ENCODE measurements at regions not wholly inside any gene's neighbourhood (a gene's known extent, or its start where the extent isn't known, plus 50 kb on each side); places are given as distances from the start of the nearest gene placed in this dataset.

DNA sequence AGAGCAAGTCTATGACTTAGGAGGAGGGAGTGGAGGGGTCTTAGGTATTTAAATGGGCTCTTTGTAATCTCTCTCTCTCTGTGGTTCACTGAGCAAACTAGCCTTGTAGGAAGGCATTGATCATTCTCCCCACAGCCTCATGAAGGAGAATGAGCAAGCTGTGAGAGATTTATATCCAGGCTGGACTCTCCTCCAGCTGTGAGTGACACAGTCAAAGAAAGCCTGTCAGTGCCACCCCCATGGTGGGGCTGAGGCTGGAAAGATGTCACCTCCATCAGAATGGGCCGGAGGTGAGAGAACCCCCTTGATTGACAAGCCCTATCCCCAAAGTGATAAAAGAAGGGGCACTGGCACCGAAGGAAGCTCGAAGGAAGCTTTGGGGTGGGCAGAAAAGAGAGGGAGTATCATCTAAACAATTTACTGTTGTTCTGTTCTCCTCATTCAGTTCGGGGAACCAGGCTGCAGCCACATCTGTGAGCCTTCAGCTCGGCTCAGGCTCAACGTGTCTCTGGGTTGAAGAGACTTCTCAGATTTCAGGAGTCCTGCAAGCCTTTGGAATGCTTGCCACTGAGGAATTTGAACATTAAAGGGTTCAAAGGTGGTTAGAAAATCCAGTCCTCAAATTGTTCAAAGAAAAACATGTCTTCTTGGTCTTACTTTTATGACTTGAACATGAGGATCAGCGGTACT lies 538.2 kb upstream of the ZNF462 start:
- DNase-seq (ENCODE audit: low read depth), result no peak

DNA sequence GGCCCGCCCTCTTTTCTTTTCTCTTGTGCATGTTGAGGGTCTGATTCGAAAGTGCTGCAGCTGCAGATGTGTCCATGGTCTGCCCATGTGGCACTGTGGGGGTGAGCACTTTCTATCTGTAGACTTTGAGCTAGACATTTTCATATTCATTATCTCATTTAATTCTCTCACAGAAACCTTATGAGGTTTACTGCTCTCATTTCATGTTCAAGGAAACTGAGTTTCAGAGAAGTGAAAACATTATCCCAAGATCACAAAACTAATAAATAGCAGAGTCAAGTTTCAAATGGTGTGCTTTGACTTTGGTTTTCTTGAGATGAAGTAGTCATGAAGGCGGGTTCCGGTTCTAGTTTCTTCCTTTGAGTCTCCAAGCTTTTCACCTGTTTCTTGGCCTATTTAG lies 536.5 kb upstream of the ZNF462 start:
- no peak for DNase-seq (ENCODE audit: low read depth)

DNA sequence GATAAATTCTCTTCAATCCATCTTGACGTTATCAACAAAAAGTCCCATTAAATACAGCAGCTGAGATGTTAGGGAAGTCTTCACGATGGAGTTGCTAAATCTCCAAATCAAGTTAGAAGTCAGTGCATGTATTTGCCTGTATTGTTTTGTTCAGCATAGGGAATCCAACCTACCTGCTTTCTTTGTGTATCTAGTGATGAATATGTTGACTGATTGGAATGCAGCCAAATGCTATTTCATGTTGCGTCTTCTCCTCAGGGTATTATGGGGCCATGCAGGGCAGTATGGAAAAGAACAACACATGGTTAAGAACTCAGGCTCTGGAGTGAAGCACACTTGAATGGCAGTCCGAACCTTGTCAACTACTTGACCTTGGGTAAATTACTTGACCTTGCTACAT lies 529.5 kb upstream of the ZNF462 start:
- no peak for DNase-seq (ENCODE audit: low read depth)

DNA sequence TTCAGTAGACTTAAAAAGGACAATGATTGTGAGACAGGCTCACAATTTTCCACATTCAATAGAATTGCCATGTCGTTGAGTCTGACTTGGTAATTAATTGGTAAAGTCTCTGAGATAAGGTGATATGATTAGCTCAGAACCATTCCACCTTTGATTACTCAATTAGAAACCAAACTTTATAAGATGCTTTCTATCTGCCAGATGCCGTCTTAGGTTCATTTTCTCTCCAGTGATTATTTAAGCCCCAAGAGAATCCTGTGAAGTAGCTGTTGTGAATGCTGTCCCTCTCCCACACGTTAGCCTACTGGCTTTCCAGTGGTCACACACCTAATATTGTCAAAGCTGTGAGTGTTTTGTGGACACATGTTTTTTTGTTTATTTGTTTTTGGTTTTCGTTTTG lies 528.9 kb upstream of the ZNF462 start:
- DNase-seq (ENCODE audit: low read depth), result no peak

DNA sequence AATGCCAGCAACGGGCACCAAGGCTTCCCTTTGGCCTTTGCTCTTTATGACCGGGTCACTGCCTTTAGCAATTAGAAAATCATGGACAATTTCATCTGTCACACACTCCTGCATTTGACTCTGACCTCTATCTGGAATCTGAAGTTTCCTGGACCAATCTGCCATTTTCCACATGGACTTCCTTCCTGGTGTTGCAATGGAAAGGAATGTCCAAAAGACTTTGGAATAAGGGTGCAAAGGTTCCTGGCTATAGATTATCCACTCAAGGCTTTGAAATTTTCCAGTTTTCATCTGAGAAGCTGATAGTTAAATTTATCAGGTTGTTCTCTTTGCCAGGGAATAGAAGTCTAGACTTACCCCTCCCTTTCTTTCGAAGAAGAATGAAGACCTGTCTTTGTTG lies 523.1 kb upstream of the ZNF462 start:
- DNase-seq (ENCODE audit: low read depth), result no peak

DNA sequence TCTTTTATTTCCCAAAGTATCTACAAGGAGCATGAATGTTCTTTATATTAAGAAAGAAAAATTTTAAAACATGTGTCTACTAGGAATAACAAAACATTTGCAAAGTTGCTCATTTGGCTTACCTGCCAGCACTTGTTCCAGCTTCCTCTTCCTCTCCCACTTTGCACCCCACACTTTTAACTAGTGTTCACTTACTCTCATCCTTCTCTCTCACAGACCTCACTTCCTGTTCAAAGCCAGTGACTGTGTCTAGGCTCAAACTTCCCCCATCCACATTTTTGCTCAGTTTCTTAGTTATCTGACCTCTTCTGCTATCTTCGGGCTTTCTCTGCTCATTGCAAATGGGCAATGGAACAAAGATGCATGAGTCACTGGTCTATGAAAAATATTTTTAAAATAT lies 512.2 kb upstream of the ZNF462 start:
- DNase-seq (ENCODE audit: low read depth), result no peak

DNA sequence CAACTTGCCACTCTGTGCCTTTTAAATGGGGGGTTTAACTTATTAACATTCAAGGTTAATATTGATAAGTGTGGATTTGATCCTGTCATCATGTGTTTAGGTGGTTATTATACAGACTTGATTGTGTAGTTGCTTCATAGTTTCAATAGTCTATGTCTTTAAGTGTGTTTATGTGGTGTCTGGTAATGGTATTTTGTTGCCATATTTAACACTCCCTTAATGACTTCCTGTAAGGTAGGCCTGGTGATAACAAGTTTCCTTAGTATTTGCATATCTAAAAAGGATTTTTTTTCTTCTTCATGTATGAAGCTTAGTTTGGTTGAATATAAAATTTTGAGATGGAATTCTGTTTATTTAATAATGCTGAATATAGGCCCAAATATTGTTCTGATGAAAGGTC lies 506.0 kb upstream of the ZNF462 start:
- DNase-seq (ENCODE audit: low read depth), result no peak

DNA sequence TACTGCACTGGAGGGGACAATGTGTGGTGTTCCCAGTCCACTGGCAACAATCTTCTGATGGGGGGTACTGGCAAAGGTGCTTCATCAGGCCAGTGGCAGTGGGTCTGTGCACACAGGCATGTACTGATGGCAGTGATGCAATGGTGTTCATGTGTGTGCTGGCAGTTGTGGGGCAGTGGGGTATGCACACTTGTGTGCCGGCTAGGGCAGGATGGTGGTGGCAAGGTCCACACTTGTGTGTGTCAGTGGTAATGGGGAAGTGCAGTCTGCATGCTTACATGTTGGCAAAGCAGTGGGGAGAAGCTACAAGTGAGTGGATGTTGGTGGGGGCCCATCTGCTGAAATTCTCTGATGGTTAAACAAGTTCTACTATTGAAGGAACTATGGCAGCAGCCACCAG lies 504.6 kb upstream of the ZNF462 start:
- no peak for DNase-seq (ENCODE audit: low read depth)

DNA sequence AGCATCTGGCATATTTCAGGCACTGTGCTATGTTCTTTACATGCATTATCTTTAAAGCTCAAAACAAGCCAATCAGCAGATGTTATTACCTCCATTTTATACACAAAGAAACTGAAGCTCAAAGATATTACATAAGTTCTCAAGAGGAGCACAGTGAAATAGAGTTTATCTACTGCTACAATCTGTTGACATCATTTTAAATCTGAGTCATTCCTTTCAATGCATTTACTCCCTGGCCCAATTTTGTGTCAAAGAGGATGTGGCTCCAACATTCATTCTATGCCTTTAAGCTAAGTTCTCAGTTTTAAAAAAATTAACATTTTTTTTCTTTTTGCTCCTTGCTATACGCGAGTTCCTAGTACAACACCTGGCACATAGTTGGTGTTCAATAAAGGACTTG lies 486.3 kb upstream of the ZNF462 start:
- DNase-seq (ENCODE audit: low read depth), result no peak

DNA sequence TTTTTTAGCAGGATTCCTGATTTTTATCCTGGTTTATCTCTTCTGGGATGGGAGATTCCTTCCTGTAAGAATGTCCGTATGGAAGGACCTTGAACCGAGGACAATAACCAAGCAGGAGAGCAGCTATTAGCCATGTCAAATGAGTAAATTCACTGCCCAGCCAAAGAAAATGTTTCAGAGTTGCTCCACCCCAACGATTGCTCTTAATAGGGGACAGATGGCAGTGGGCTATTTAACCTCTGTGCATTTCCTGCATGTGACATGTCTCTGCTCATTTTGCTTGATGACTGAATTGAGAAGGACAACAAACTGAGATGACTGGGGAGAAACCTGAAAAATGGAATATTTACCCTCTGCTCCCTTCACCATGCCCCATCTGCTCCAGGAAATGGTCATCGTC lies 479.9 kb upstream of the ZNF462 start:
- DNase-seq (ENCODE audit: low read depth), result no peak

DNA sequence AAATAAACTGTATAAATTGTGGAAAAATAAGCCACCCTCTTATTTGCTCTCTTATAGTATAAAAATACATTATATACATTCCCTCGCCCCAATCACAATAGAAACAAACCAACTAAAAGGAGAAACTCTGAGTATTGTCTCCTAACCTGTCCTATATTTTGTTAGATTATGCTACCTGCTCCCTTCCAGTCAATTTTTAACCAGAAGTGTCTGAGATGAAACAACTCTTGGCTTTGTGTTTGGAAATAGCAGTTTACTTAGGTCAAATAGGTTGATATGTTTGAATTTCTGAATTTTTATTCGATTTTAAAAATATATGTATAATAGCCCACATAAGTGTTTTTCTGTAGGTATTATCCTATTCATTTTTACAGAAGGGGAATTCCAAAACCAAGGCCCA lies 475.0 kb upstream of the ZNF462 start:
- no peak for DNase-seq (ENCODE audit: low read depth)

DNA sequence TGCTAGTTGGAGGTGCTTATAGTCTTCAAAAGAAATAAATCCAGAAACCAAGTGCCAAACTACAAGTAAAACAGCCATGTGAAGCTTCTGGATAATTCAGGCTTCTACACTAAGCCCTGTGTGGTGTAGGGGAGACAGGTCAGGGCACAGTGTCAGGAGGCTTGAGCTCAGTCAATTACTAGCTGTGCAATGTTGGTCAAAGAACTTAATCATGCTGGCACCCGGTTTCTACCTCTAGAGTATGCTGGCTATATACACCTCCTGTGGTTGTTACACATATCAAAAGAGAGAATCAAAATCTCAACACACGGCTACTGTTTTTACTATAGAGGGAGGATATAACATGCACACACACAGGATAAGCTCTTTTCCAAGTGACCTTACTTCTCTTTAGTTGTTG lies 469.7 kb upstream of the ZNF462 start:
- DNase-seq (ENCODE audit: low read depth), result no peak

DNA sequence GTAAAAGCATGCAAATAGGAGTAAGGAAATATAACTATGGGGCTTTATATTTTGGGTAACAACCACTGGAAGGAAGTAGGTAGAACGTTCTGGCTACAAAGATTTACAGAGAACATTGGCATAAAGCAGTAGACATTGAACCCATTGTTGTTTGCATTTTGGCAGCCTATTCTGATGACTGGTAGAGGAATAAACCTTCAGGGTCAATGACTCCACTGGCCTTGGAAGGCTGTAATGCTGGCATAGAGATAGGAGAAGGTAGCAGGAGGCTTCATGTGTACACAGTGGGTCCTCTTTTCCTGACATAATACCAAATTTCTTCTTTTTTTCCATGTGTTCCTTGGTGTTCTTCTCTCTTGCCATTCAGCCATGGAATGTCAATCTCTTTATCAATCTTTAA lies 462.8 kb upstream of the ZNF462 start:
- DNase-seq (ENCODE audit: low read depth), result no peak

DNA sequence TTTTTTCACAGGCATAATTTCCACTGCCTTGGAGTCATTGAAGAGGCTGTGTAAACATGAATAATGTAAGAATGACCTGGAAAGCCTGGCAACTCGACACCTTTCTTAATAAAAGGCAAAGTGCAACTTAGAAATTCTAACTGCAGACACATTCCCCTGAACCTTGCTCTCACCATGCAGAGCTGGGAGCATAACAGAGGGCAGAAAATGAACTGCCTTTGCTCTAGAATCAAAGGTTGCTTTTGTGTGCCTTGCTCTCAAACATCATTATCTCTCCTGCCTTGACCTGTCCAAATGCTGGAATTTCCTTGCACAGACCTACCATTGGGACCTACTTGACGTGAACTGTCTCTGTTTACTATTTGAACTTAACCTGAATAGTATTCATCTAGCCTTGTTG lies 462.0 kb upstream of the ZNF462 start:
- DNase-seq (ENCODE audit: low read depth), result no peak

DNA sequence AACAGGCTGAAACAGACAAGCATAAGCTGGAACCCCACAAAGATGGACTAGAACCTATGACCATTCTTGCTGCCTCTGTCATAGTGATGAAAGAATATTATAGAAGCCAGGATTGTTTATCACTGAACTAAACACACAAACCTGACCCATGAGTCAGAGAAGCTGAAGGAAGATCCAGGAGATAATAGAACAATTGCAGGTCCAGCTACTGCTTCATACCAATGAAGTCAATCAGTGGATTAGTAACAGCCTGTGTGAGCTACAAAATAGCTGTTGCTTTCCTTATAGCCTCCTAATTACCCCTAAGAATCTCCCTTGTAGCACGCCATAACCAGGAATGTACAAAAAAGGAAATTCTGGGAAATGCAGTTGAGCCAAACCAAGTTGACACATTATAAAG lies 459.9 kb upstream of the ZNF462 start:
- DNase-seq (ENCODE audit: low read depth), result no peak

DNA sequence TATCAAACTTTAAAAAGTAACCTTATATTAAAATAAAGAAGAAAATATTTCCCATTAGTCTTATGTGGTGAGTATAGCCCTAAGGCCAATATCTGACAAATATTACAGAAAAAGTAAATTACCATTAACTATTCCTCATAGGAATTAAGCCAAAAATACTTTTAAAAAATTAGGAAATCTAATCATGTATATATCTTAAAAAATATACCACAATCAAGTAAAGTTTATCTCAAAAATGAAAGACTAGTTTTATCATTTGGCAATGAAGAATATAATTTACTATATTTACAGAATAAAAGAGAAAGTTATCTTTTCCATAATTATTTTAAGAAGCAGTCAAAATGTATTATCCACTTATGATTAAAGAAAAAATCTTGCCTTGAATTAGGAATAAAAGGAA lies 458.8 kb upstream of the ZNF462 start:
- no peak for DNase-seq (ENCODE audit: low read depth)

DNA sequence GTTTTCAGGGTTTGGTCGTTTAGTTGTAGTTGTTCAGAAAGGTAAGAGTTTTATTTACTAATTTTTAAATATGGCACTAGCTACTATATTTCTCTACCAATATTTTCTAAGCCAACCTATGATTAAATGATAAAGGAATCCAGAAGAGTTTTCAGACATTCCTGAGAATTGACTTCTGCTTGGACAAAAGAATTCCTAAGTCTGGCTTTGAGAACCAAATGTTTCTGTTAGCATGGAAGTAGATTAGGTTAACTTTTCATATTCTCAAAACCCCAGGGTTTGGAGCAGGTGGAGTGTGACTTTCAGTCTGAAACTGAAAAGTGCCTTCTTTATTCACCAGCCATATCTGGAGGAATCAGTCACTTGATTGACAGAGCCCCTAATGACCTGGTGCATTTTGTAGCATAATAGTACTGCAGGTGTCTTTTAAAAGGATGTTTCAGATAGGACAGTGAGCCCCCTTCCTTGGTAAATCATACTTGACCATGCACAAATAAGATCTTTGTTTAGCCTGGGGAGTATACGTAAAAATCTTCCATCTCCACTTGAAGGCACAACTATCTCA lies 457.0 kb upstream of the ZNF462 start:
- DNase-seq (ENCODE audit: low read depth), result no peak

DNA sequence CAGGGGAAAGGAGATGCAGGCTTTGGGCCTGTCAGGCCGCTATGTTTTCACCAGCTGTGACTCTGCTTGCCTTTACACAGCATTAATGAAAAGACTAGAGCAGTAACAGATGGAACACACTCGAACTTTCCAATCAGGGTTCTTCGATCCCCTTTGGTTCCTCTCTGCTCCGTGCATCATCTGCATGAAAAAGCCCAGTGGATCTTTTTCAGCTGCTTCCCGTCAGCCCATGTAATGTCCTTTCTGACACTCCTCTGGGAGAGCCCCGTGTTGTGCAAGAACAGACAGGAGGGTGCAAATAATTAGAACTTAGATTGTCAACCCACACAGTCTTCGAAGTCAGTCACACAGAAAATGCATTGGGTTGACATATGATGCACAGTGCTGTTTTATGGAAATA lies 448.9 kb upstream of the ZNF462 start:
- no peak for DNase-seq (ENCODE audit: low read depth)

DNA sequence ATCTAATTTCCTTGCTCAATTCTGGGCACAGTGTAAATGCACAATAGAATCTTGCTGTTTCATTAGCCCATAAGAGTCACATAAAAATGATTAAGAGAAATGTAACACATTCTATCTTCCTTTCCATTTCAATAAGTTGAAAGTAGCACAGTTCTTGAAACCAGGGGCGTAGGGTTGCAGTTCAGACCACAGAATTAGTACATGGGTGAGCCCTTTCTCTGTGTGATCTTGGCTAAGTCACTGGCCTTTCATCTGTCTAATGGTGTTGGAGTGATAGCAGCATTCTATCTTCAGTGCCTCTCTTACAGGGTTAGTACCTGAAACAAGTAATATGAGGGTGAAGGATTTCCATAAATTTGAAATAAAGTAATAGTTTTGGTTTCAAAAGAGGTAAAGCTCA lies 445.3 kb upstream of the ZNF462 start:
- no peak for DNase-seq (ENCODE audit: low read depth)

DNA sequence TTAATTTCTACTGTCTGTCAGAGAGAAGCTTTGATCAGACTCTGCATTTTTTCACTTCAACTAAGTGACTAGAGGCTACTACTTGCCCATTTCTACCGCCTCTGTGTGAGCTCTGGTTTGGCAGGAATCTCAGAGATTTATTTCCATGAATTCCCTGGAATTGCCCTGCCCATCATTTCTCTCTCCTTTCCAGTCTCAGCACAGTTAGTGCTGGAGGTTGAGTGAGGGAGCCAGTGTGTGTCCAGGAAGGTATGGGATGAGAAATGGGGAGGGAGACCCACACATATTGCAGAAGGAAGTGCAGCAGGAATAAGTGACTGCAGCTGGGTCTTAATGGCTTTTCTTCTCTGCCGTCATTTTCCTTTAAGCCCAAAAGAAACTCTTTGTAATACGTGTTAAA lies 443.1 kb upstream of the ZNF462 start:
- no peak for DNase-seq (ENCODE audit: low read depth)

DNA sequence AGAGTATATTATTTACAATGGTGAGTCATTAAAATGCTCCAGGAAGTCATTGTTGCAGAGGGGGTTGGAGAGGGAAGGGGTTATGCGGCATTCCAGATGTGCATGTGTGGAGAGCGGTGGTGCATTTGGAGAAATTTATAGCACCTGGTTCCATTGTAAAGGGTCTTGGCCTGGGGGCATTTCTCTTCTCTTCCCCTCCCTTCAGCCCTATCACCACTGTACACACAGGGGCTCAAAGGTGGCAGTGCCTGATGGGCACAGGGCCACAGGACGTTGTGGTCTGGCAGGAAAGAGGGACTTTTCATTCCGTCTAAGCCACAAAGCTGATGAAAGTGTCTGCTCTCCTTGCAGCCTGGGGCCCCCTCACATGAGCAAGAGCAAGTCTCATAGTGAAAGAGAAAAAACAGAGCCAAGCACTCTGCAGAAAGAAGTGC lies 442.4 kb upstream of the ZNF462 start:
- DNase-seq (ENCODE audit: low read depth), result no peak

DNA sequence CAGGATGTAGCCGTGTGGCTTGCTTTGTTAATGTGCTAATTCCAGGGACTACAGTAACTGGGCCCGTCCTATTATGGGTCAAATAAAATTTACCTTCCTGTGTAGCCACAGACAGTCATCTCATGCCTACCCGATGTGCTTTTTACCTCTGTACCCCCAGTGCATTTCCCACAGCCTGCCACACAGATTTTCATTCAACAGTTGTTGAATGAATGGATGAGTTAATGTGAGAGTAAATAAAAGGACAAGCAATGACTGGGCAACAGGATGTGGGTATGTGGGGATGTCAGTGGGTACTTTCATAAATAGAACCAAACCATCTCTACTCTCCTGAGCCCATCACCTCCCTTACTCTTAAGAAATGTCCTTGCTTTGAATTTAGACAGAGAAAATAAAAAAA lies 441.2 kb upstream of the ZNF462 start:
- DNase-seq (ENCODE audit: low read depth), result no peak

DNA sequence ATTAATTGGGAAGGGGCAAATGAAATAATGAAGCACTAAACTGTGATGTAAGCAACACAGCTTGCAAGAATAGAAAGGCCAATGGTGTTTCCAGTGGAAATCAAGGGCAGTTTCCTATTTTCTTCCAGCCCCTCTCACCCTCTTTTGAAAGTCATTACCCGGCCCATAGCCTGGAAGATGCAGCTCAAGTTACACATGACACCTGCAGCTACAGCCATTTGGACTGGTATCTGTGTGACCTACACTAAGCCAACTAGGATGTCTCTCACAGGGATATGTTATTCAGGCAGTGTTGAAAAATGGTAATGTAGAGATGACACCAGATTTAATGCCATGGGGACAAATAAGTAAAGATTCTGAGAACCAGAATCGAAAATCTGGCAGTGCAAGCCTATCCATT lies 439.4 kb upstream of the ZNF462 start:
- no peak for DNase-seq (ENCODE audit: low read depth)

DNA sequence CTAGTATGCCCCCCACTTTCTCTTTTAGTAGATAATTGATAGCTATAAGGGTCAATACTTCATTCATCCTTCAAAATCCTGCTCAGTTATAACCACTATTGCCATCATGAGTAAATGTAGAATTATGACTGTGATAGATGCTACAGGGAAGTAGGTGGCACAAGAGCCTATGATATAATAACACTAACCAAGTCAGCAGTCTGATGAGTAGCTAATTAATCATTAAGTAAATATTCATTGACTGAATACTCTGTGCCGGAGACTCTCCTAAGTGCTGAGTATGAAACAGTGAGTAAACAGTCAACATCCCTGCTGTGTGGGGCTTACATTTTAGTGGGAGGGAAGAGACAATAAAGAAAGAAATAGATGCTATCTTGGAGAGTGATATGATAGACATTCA lies 430.3 kb upstream of the ZNF462 start:
- no peak for DNase-seq (ENCODE audit: low read depth)

DNA sequence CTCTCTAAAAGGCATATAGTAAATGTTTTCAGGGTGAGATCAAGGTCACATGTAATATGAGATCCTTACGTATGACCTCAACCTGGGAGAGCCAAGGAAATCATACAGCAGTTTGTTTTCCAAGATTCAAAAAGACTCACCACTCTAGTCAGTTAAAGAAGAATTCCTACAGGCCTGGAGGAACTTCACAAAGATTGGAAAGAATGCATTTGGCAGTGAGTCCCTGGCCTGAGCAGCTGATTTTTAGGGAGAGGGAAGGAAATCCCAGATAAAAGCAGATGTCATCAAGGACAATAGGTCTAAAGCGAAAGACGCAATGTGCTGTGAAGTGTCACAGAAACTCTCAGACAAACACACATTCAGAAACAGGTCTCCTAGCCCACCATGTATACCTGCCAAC lies 424.0 kb upstream of the ZNF462 start:
- DNase-seq (ENCODE audit: low read depth), result no peak
